Rectal smooth muscle tissue (tissue), 1 donor: ENCODE measurements at regions not wholly inside any gene's neighbourhood (a gene's known extent, or its start where the extent isn't known, plus 50 kb on each side); places are given as distances from the start of the nearest gene placed in this dataset.

Source experiments
- H3K27ac ChIP-seq: one replicate; pipeline ENCODE4 v1.7.0; 2013; ENCODE audit warnings: low read depth, low read length, inconsistent platforms
- H3K27me3 ChIP-seq: one replicate; pipeline ENCODE4 v1.7.0; 2013; ENCODE audit warnings: low read length; ENCODE audit not compliant: control insufficient read depth, insufficient read depth
- H3K36me3 ChIP-seq: one replicate; pipeline ENCODE4 v1.7.0; 2013; ENCODE audit warnings: low read length; ENCODE audit not compliant: control insufficient read depth, insufficient read depth
- H3K4me1 ChIP-seq: one replicate; pipeline ENCODE4 v1.7.0; 2013; ENCODE audit warnings: low read length; ENCODE audit not compliant: control insufficient read depth, insufficient read depth
- H3K4me3 ChIP-seq: one replicate; pipeline ENCODE4 v1.7.0; 2013; ENCODE audit warnings: low read length
- H3K9ac ChIP-seq: one replicate; pipeline ENCODE4 v1.7.0; 2013; ENCODE audit warnings: low read length

DNA sequence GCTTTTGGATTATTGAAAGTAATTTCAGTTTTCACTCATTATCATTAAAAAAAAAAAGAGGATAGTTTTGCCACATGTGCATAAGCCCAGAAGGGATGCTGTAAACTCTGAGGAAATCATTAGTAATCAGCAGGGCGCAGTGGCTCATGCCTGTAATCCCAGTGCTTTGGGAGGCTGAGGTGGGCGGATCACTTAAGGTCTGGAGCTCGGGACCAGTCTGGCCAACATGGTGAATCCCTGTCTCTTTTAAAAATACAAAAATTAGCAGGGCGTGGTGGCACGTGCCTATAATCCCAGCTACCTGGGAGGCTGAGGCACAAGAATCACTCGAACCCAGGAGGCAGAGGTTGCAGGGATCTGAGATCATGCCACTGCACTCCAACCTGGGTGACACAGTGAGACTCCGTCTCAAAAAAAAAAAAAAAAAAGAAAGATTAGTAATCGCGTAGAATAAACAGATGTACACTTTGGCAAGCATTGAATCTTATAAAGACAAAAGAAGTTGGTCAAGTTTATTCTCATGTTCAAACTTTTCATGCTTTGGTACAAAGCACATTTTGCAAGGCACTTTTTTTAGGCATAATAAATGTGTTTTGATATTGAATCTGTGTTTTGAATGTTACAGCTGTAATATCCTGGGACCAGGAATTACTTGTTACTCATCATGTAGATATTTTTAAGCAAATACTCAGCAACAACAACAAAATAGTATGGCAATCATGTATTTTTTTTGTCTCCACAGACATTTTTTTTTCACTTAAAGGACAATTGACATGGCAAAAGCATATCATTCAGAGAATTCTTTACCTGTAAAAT, 93.2 kb upstream of the AGTR1 start:
- Histone ChIP-seq H3K4me1 (peaks cover 24% of the 10 kb centered on the region), H3K9ac (no peak overlapping the region), H3K27me3 (no peaks in the 10 kb centered on the region), H3K36me3 (no peaks in the 10 kb centered on the region), H3K4me3 (no peak overlapping the region), H3K27ac (no peak overlapping the region)

DNA sequence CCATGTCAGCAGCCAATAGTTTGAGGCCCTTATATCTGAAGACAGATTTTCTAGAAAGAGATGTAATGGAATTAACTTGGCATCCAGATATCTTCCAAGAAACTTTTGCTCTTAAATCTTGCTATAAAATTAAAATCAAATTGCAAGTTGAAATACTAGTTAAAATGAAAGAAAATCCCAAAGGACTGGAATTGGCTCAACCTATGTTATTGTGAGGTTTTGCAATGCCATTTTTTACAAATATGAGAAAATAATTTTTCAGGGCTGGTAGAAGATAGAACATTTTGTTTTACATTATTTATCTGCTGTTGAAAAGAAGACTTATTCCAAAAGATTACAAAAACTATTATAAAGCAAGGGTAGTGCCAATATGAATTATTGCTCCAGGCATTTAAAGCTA, 92.2 kb upstream of the AGTR1 start:
- H3K4me1 ChIP-seq: peaks cover 24% of the 10 kb centered on the region
- no peaks in the 10 kb centered on the region for H3K27me3 ChIP-seq
- no peak overlapping the region for H3K4me3 ChIP-seq
- no peak overlapping the region for H3K27ac ChIP-seq
- no peak overlapping the region for H3K9ac ChIP-seq
- no peaks in the 10 kb centered on the region for H3K36me3 ChIP-seq

DNA sequence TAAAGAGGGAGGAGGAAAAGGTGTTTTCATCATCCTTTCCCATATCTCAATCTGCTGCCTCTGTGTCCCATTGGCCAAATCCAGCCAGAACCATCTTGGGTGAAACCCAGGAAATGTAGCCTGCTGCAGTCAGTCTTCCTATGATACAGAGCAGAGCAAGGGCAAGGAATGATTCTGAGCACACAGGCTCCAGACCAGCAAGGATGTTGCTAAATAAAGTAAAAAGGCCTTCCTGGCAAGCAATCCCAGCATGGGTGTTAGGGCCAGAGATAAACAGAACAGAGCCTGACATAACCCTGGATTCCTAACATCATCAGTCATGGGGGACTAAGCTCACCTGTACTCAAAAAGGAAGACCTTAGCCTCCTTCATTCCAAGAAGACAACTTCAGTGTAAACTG, 90.7 kb upstream of the AGTR1 start:
- no peak overlapping the region for H3K4me3 ChIP-seq
- no peak overlapping the region for H3K9ac ChIP-seq
- no peaks in the 10 kb centered on the region for H3K27me3 ChIP-seq
- H3K4me1 ChIP-seq: peaks cover 21% of the 10 kb centered on the region
- H3K36me3 ChIP-seq: no peaks in the 10 kb centered on the region
- H3K27ac ChIP-seq: peak overlapping the region; percentile 82

DNA sequence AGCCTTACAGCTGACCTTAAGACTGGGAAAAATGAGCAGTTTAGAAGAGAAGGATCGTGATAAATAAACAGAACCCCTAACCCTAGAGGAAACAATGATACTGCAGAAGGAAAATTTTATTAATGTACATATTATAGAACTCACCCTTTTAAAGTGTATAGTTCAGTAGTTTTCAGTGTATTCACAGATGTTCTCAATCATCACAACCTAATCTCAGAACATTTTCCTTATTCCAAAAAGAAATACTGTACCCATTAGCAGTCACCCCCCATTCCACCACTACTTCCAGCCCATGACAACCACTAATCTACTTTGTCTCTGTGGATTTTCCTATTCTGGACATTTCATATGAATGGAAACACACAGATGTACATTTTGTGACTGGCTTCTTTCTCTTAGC, 90.2 kb upstream of the AGTR1 start:
- Histone ChIP-seq H3K9ac (no peak overlapping the region), H3K4me1 (peaks cover 17% of the 10 kb centered on the region), H3K4me3 (no peak overlapping the region), H3K27ac (peak overlapping the region; percentile 82), H3K27me3 (no peaks in the 10 kb centered on the region), H3K36me3 (no peaks in the 10 kb centered on the region)

DNA sequence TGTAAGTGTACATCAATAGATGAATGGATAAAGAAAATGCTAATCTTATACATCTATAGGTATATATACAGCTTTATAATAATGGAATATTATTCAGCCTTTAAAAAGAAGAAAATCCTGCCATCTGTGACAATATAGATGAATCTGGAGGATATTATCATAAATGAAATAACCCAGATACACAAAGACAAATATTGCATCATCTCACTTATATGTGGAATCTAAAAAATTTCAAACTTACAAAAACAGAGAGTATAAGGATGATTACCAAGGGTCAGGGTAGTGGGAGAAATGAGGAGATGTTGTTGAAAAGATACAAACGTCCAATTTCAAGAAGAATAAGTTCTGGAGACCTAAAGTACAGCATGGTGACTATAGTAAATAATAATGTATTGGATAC, 85.4 kb upstream of the AGTR1 start:
- Histone ChIP-seq H3K27ac (no peak overlapping the region), H3K27me3 (no peaks in the 10 kb centered on the region), H3K9ac (no peak overlapping the region), H3K36me3 (no peaks in the 10 kb centered on the region), H3K4me3 (no peak overlapping the region), H3K4me1 (peaks cover 13% of the 10 kb centered on the region)

DNA sequence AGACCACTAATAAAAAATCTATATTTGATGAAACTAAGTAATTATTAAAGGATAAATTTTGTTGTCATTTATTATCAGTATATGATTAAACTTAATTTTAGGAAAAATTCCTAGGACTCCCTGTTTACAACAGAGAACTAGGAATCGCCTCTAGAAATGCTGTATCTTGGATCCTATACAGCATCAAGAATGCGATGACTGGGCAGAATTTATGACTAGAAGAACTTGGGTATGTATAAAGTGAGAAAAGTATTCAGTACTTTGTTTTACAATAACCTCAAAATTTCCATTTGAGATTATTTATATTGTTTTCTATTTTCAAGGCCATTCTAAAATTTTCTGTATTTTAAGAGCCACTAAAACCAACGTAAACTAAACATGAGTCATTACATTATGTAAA, 82.3 kb upstream of the AGTR1 start:
- Histone ChIP-seq H3K27ac (no peak overlapping the region), H3K4me1 (peaks cover 12% of the 10 kb centered on the region), H3K36me3 (no peaks in the 10 kb centered on the region), H3K4me3 (no peak overlapping the region), H3K9ac (no peak overlapping the region), H3K27me3 (no peaks in the 10 kb centered on the region)

DNA sequence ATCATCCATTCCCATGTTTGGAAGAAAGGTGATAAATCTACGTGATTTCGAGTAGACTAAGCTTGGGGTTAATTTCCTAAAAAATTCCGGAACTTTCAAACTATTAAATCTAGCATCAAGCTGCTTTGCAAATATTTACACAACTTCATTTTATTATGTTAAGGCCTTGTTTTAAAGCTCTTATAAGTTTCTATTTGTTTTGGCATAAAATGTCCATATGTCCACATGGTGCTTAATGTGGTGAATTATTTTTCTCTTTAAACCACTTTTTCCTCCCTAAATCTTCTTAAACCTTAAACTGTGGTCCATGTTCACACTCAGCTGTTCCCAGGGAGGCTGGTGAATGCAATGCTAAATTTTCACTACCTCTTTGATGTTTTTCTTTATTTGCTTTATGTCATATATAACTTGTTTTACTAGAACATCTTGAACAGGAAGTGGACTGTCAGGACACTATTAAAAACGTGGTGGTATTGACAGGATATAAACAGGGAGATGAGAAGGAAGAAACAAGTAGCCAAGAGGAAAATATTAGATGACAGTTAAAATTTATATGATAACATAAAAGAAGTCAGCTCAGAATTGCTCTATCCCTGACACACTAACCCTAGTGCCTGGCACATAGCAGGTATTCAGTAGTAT, 72.5 kb upstream of the AGTR1 start:
- H3K9ac ChIP-seq: no peak overlapping the region
- H3K27ac ChIP-seq: no peak overlapping the region
- no peaks in the 10 kb centered on the region for H3K4me1 ChIP-seq
- H3K4me3 ChIP-seq: no peak overlapping the region
- H3K27me3 ChIP-seq: no peaks in the 10 kb centered on the region
- no peaks in the 10 kb centered on the region for H3K36me3 ChIP-seq

DNA sequence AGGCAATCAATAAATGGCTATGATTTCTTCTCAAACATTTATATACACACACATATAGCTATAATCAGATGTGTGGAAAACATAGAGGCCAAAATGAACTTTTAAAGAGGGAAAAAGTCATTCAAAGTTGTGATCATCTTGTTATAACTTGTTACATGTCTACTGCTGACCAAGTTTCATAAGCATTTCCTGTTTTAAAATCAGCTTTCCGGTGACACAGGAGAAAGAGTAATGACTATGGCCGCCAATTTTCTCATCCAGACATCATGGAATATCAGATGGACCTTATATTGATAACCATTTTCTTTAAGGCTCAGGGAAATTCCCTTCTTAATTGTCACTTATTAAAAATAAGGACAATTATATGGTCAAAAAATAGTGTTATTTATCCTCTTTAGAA, 71.7 kb upstream of the AGTR1 start:
- Histone ChIP-seq H3K27ac (no peak overlapping the region), H3K4me3 (no peak overlapping the region), H3K9ac (no peak overlapping the region), H3K27me3 (no peaks in the 10 kb centered on the region), H3K4me1 (no peaks in the 10 kb centered on the region), H3K36me3 (no peaks in the 10 kb centered on the region)

DNA sequence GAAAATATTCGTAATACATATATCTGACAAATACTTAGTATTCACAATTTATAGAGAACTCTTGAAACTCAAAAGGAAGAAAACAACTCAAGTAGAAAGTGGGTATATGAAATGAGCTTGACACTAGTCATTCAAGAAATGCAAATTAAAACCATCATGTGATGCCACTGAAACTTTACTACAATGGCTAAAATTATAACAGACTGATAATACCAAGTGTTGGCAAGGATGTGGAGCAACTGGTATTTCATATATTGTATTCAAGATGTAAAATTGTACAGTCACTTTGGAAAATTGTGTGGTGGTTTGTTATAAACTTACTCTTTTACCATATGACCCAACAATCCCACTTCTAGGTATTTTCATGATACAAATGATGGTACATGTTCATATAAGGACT, 68.7 kb upstream of the AGTR1 start:
- no peak overlapping the region for H3K27ac ChIP-seq
- no peak overlapping the region for H3K9ac ChIP-seq
- H3K36me3 ChIP-seq: no peaks in the 10 kb centered on the region
- no peaks in the 10 kb centered on the region for H3K27me3 ChIP-seq
- H3K4me3 ChIP-seq: no peak overlapping the region
- no peaks in the 10 kb centered on the region for H3K4me1 ChIP-seq

DNA sequence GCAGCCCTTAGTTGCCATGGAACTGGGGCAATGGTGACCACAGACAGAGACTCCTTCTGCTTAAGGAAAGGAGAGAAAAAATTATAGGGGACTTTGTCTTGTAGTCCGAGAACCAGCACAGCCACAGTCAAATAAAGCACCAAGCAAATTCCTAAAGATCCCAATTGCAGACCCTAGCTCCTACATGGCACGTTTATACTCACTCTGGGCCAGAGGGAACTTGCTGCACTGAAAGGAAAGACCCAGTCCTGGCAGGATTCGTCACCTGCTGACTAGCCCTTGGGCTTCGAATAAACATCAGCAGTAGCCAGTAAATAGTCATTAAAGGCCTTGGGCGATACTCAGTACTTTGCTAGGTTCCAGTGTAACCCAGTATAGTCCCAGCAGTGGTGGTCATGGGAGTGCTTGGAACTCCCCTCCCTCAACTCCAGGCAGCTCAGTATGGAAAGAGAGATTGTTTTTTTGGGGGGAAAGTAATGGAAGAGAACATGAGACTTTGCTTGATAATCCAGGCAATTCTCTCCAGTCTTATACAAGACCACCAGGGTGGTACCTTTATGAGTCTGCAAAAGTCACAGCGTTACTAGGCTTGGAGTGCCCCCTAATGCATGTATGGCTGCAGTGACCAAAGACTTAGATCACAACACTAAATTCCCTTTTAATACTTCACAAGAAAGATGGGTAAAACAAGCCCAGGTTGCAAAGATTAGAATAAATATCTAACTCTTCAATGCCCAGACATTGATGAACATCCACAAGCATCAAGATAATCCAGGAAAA, 66.4 kb upstream of the AGTR1 start:
- Histone ChIP-seq H3K27ac (no peak overlapping the region), H3K9ac (no peak overlapping the region), H3K4me1 (no peaks in the 10 kb centered on the region), H3K36me3 (no peaks in the 10 kb centered on the region), H3K27me3 (no peaks in the 10 kb centered on the region), H3K4me3 (no peak overlapping the region)

DNA sequence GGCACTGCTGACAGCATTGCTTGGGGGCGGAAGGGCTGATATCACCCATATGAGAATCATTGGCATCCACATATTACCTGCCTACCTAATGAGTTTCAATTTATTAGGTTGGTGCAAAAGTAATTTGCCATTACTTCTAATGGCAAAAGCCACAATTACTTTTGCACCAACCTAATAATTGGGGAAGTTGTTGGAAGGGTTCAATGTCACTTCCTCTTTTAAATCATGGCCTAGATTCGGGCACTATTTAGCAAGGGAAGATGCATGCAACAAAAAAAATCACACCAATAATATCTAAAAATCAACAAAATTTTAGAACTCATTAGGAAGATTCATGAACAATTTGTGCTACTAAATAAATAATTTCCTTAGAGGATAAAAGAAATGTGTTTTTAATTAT, 56.0 kb upstream of the AGTR1 start:
- Histone ChIP-seq H3K4me3 (no peak overlapping the region), H3K36me3 (no peaks in the 10 kb centered on the region), H3K27me3 (no peaks in the 10 kb centered on the region), H3K27ac (no peak overlapping the region), H3K9ac (no peak overlapping the region), H3K4me1 (peaks cover 4% of the 10 kb centered on the region)

DNA sequence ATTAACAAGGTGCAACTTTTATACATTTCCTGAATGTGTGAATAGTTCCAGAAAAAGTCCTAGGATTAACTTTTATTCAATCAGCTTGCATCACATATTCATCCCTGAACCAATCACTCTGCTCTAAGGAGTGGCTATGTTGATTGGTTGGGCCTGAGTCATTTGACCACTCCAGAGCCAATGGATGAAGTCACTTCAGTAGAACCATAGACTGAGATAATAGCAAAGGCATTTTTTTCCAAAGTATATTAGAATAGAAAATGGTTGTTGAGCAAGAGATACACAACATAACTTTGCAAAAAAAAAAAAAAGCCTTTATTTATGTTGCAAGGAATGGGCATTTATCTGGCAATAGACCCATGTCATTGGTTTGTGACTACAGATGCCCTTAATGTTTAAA, 55.5 kb upstream of the AGTR1 start:
- no peak overlapping the region for H3K9ac ChIP-seq
- H3K4me1 ChIP-seq: peaks cover 4% of the 10 kb centered on the region
- H3K4me3 ChIP-seq: no peak overlapping the region
- H3K27ac ChIP-seq: no peak overlapping the region
- H3K27me3 ChIP-seq: no peaks in the 10 kb centered on the region
- no peaks in the 10 kb centered on the region for H3K36me3 ChIP-seq
